Uterus (tissue), 2 donors: ENCODE measurements at regions not wholly inside any gene's neighbourhood (a gene's known extent, or its start where the extent isn't known, plus 50 kb on each side); places are given as distances from the start of the nearest gene placed in this dataset.

Experiments used
- CTCF ChIP-seq, 4 experiments: fragments of 200-600 bp in 2 of 4; fragments of 450-650 bp in 2 of 4; sonication (generic) in 2 of 4; IDR thresholded peaks; one replicate each; pipeline ENCODE4 v1.5.1; 2016 to 2019; ENCODE audit warnings: antibody characterized with exemption in 4 of 4, mild to moderate bottlenecking in 2 of 4, moderate library complexity in 1 of 4
- POLR2A ChIP-seq, 2 donors: fragments of 450-650 bp; IDR thresholded peaks; one replicate each; pipeline ENCODE4 v1.6.1; 2016; ENCODE audit warnings: antibody characterized with exemption in 2 of 2, mild to moderate bottlenecking in 1 of 2, moderate library complexity in 1 of 2

GRCh38 chr20:56998438-56998837 lies 268.0 kb downstream of the BMP7 start:
- no peak for TF ChIP-seq CTCF (IDR thresholded peaks at IDR 0.05)
- TF ChIP-seq POLR2A (IDR thresholded peaks at IDR 0.05): no peak
